ENCODE measurements at regions not wholly inside any gene's neighbourhood (a gene's known extent, or its start where the extent isn't known, plus 50 kb on each side); places are given as distances from the start of the nearest gene placed in this dataset.
"Not testable (repeated sequence)": the region's sequence is repeated elsewhere in the genome, so short reads cannot be mapped to it uniquely, and the experiment has no call there.

- TF ChIP-seq CTCF (IDR thresholded peaks at IDR 0.05; ENCODE audit: extremely low read depth, missing control alignments), result no peak
- no peak for DNase-seq (ENCODE audit: low spot score)
Observed at GRCh38 chr1:113298941-113299340, 91.4 kb upstream of the MAGI3 start.

- DNase-seq (ENCODE audit: low spot score), result no peak
- TF ChIP-seq CTCF (IDR thresholded peaks at IDR 0.05; ENCODE audit: extremely low read depth, missing control alignments), result no peak
Observed at GRCh38 chr1:113302636-113303035, 87.7 kb upstream of the MAGI3 start.

GRCh38 chr1:113303267-113303666, 87.0 kb upstream of the MAGI3 start:
- DNase-seq (ENCODE audit: low spot score), result no peak
- TF ChIP-seq CTCF (IDR thresholded peaks at IDR 0.05; ENCODE audit: extremely low read depth, missing control alignments), result no peak

- not testable (repeated sequence) for DNase-seq (ENCODE audit: low spot score)
Observed at GRCh38 chr1:113305029-113305428, 85.3 kb upstream of the MAGI3 start.

- no peak for DNase-seq (ENCODE audit: low spot score)
- TF ChIP-seq CTCF (IDR thresholded peaks at IDR 0.05; ENCODE audit: extremely low read depth, missing control alignments), result no peak
Observed at GRCh38 chr1:113307771-113308445, 82.4 kb upstream of the MAGI3 start.

GRCh38 chr1:113312651-113313050, 77.7 kb upstream of the MAGI3 start:
- DNase-seq (ENCODE audit: low spot score), result not testable (repeated sequence)

GRCh38 chr1:113314600-113314999, 75.7 kb upstream of the MAGI3 start:
- no peak for DNase-seq (ENCODE audit: low spot score)
- no peak for TF ChIP-seq CTCF (IDR thresholded peaks at IDR 0.05; ENCODE audit: extremely low read depth, missing control alignments)

GRCh38 chr1:113320272-113320671, 70.0 kb upstream of the MAGI3 start:
- no peak for TF ChIP-seq CTCF (IDR thresholded peaks at IDR 0.05; ENCODE audit: extremely low read depth, missing control alignments)
- no peak for DNase-seq (ENCODE audit: low spot score)

Measured in GM20000 (cell line).